GM21529 (cell line): ENCODE measurements at regions not wholly inside any gene's neighbourhood (a gene's known extent, or its start where the extent isn't known, plus 50 kb on each side); places are given as distances from the start of the nearest gene placed in this dataset.
"Not testable (repeated sequence)": the region's sequence is repeated elsewhere in the genome, so short reads cannot be mapped to it uniquely, and the experiment has no call there.

ENCODE experiments used
- ATAC-seq: cut with Tn5 transposase; IDR thresholded peaks from one replicate; pipeline ENCODE4 v1.9.1; 2021; ENCODE audit not compliant: unreplicated experiment

DNA sequence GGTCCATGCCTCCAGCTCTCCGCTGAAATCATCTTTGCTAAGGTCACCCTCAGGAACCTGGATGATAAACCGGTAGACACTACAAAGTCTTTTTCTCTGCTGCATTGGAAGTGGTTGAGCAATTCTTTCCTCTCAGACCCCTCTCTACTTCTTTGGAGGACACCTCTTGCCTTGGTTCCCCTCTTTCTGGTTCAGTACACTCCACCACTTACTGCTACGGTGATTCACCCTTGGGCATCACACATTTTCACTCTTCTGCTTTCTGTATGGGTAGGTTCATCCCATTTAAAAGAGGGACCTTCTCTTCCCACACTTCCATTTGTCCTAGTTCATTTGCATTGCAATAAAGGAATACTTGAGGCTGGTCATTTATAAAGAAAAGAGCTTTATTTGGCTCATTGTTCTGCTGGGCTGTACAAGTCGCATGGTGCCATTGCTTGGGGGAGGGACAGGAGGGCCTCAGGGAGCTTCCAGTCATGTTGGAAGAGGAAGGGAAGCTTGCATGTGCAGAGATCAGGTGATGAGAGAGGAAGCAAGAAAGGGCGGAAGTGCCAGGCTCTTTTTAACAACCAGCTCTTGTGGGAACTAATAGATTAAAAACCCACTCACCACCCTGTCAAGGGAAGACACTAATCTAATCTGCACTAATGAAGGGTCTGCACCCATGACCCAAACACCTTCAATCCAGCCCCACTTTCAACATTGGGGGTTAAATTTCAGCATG, 149.7 kb upstream of the TMEM170B start:
- no peak for ATAC-seq

DNA sequence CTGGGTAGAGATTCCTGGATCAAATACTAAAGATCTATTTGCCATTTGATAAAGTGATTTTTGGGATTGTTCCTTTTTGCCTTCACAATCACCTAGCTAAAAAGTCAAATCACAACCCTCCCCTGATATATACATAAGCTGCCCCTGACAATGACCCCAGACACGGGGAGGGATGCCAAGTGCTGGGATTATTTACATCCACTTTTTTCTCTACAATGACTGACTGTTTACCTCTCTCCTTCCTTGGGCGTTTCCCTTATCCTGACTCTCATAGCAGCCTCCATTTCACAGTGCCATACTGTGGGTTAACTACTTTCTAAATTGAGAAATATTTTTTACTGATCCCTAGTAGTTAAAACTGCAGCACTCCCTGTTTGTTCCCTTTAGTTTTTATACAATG, 150.8 kb upstream of the TMEM170B start:
- ATAC-seq, result no peak

- peak; percentile 74 for ATAC-seq
Observed at GRCh38 chr6:11386323-11386722, 151.2 kb upstream of the TMEM170B start.

- ATAC-seq, result no peak
Observed at GRCh38 chr6:11384531-11385309, 152.3 kb upstream of the NEDD9 start.

DNA sequence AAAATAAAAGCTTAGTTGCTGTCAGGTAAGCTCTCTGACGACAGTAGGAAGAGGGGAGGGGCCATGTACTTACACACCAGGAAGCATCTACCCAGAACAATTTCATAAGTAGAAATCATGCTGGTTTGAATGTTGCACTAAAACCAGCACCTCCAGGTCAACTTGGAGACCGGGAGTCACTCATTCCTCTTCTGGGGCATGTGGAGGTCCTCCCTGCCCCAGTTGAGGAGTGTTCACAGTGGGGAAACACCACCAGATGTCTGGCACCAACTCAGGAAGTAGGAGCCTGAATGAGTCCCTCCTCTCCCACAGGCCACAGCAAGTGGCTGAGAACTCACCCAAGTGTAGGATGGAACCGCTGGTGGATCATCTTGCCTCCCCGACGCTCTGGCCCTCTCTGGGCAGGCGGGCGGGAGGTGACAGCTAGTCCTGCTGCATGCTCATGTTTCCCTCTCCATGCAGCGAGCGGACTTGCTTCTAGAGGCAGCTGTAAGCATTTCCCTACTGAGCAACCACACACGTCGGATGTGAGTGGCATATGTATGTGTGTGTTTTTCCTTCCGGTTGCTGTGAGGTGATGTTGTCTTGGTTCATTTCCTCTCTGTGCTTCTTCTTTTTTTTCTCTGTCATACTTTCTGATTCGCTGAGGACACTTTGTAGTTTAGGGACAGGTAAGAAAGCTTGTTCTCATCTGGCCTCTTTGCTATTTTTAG, 149.5 kb upstream of the NEDD9 start:
- ATAC-seq, result peak; percentile 75

DNA sequence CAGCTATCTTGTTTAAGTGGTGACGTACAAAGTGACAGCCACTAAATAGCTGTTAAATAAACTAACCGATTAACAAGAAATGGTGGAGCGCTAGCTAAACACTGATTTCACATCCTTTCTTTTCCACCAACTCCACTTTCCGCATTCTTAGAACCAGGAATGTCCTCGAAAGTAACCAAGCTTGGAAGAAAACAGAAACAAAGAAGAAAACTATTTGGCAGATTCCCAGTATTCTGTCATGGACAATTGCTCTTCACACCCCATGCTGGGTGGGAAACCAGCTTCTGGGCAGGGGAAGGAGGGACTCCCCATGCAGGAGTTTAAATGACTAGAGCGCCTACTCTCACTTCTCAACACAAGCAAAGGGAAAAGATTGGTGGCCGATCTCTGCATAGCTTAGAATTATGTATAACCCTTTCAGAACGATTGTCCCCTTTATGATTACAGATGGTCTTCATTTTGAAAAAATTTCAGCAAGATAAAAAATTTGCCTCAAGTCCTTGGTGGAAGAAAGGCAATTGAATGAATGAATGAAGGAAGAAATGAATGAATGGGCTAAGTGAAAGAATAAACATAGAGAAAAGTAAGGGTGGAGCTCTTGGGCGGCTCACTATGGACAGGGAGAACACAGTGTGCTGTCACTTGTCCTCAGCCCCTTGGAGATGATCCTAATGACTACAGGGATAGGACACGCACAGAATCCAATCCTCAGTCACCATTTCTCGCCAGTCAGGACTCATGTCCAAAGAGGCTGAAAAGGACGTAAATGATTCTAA, 148.7 kb upstream of the NEDD9 start:
- ATAC-seq, result peak; percentile 2

GRCh38 chr6:11380549-11380948, 148.1 kb upstream of the NEDD9 start:
- no peak for ATAC-seq

- ATAC-seq, result no peak
Observed at GRCh38 chr6:11379805-11380204, 147.3 kb upstream of the NEDD9 start.

DNA sequence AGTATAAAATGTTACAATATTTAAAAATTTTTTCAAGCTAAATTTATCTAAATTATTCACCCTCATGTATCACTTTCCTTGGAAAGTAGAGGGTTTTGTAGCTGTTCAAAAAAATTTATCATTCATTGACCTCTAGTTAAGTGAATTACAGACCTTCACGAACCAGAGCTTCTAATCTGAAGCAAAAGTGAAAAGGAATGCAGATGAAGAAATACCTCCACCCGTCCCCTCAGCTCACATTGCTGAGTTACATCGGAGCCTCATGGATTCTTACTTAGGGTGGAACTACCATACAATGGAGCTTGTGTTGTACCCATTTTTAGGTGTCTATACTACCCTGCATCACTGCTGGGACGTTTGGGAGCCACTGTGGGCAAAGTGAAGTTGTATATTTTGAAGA, 146.2 kb upstream of the NEDD9 start:
- ATAC-seq, result no peak

DNA sequence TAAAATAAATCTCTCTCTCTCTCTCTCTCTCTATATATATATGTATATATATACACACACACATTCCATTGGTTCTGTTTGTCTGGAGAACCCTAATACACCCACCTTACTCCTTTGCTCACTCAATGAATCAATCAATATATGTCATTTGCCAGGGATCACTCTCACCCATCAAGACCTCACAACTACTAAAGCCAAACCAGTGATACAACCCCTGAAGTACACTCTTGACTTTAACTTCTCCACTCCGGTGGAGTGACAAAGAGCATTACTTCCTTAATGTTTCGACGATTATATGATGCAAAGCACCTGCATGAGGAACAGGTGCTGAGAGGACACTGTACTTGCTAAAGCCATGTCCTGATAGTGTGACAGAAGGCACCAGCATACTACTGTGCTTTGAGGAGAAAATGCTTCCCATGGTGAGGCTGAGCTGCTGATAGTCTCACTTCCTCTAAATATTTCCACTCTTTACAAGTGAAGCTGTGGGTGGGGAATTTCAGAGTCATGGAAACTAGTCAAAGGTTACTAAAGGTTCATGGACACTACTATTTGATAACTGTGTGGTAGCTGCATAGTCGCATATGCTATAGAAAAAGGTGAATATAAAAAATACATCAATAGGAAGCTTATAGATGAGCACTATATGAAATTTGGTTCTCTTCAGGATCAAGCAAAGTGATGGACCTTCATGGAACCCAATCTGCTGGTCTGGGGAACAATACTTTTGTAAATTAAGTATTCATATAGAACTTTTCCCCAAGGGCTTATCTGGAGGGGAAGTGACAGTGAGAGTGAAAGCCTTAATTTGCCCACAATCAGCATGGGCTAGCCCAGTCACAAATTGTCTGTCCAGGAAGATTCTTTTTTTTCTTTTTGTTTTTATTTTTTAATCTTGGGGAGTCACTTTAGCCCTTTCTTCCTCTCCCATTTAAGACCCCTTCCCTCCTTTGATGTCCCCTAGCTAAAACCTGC, 141.9 kb upstream of the NEDD9 start:
- peak; percentile 95 for ATAC-seq

GRCh38 chr6:11373208-11373607, 140.7 kb upstream of the NEDD9 start:
- no peak for ATAC-seq

GRCh38 chr6:11372186-11372790, 139.8 kb upstream of the NEDD9 start:
- ATAC-seq, result not testable (repeated sequence)

DNA sequence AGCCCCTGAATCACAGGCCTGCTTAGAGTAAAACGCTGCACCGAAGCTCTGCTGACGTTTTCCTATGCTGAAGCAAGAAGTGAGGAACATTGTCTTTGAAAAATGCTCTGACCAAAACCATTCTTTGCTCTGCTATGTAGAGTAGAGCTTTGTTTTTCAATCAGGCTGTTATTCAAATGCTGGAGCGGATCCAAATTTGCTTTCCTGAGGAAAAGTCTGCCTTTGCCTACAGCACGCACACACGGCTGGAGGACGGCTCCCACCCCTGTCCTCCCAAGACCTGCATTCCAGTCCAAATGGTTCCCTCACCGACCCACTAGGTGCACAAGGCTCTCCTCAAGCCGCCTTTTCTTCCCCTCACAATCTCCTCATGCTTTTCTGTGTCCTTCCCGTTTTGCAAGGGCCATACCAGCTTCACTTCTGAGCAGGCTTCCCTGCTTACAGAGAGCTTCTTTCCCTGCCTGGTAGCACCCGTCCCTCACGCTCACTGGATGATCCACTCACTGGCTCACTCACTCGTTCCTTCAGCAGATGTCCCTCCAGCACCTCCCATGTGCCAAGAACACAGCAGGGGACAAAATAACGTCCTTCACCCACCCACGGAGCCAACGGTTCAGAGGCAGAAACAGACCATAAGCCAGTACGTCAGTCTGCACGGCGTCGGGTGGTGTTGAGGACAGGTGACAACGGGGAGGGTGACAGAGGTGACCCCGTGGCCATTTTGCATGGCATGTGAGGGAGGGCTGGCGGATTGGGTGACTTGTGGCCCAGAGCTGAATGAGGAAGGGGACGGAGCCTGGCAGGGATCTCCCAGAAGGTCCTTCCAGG, 137.9 kb upstream of the NEDD9 start:
- no peak for ATAC-seq

DNA sequence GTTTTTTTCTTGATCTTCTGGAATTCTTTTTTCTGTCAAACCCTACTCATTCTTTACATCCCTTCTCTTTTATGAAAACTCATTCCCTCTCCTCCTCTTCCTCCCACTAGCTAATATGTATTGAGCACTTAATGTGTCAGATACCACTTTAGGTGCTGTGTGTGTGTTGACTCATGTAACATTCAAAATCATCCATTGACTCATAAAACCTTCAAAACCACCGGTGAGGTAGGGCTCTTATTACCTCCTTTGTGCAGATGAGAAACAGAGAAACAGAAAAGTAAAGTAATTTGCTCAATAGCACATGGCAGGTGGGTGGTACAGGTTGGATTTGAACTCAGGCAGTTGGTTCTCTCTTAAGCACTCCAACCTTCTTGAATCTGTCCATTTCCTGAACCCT, 136.3 kb upstream of the NEDD9 start:
- ATAC-seq, result no peak

DNA sequence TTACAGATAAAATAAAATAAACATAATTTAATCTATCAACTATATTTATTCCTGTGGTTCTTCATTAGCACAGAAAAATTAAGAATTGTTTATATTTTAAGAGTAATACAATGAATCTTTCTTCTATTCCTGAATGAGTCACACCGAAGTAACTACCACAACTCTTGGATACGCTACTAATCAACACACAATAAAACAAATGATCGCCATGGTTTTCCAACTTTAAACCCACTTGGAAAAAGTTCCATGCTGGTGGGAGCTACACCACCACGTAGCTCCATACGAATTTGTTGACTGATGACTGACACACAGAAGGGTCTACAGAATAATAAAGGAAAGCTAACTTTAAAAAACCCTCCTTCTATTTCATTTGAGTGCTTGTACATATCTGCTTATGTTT, 135.8 kb upstream of the NEDD9 start:
- no peak for ATAC-seq

DNA sequence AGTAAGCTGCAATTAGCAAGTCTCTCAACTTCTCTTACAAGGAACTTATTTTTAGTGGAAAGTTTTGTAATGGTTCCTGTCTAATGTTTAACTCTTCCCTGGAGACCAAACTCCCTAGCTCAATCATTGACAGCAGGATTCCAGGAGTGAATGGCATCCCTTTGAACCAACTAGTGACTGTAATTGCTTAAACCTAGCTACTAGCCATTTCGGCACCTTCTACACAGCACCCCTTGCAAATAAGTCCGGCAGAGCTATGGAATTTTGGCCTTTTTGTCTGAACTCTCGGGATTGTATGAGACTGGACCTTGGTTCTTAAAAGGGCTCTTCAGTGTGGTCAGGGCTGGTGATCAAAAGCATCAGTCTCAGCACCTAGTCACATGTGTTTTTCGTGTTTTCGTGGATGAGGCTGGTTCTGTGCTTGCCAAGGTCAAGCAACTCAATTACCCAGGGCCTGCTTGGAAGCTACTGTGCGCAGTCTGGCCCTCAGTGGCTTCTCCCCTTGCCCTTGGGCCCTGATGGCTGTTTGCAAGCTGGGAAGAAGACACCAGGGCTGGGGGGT, 135.3 kb upstream of the NEDD9 start:
- no peak for ATAC-seq

DNA sequence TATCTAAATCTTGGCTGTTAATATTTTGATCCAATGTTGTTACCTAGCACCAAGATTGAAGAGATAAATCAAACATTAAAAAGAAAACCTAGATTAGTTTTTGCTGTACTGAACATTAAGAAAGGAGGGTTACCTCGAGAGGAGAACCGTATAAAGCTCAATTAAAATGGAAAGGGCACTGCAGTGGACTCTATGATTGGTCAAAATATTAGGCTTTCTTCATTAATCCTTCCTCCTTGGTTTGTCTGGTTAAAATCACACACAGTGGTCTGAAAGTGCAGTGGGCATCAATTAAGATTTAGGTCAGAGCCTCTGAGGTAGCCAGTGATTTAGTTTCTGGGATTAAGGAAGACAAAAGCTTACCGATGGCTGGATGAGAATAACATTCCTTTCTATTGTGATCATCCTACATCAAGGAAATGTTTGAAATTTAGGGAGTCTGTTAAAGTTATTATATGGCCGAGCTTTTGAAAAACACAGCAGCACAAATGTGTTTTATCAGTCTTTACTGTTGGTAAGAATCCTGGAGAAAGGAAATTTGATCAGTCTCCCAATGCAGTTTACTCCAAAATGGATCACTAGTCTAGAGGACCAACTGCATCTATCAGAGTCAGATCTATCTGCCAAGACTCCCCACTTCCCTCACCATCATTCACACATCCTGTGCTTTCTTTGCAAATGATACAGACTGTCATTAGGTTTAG, 134.6 kb upstream of the NEDD9 start:
- ATAC-seq, result peak; percentile 27
